ENCODE measurements at regions not wholly inside any gene's neighbourhood (a gene's known extent, or its start where the extent isn't known, plus 50 kb on each side); places are given as distances from the start of the nearest gene placed in this dataset.

- no peak for TF ChIP-seq CTCF (conservative IDR thresholded peaks at IDR 0.05 in 1 of 2, IDR thresholded peaks at IDR 0.05 in 1 of 2; ENCODE audit: low read depth in 1 of 2, low read length in 2 of 2)
- TF ChIP-seq EZH2 (IDR thresholded peaks at IDR 0.05; ENCODE audit: low read length, missing control alignments): no peak
- no peak overlapping the region for H3K9ac ChIP-seq (ENCODE audit: insufficient read depth, low read length)
- no peak overlapping the region for H3K4me2 ChIP-seq (ENCODE audit: extremely low read depth, insufficient read depth, low read length)
- no peaks in the 10 kb centered on the region for H3K79me2 ChIP-seq (ENCODE audit: control insufficient read depth, insufficient read depth, low read length)
- H3K36me3 ChIP-seq (ENCODE audit: control insufficient read depth, insufficient read depth, low read length): no peaks in the 10 kb centered on the region
- H3K9me3 ChIP-seq (ENCODE audit: control insufficient read depth, insufficient read depth, low read depth, low read length): no peaks in the 10 kb centered on the region
- H3K4me1 ChIP-seq (ENCODE audit: control insufficient read depth, extremely low read depth, insufficient read depth, low read length): no peaks in the 10 kb centered on the region
- no peaks in the 10 kb centered on the region for H3K27me3 ChIP-seq (ENCODE audit: control insufficient read depth, insufficient read depth, low read length)
- H3K27ac ChIP-seq (ENCODE audit: insufficient read depth, low read length): no peak overlapping the region
- H4K20me1 ChIP-seq (ENCODE audit: control insufficient read depth, extremely low read depth, insufficient read depth, low read length): no peaks in the 10 kb centered on the region
- no peak overlapping the region for H2AFZ ChIP-seq (ENCODE audit: low read length)
- no peak for DNase-seq (ENCODE audit: low read depth in 2 of 2)
- no peak overlapping the region for H3K4me3 ChIP-seq (replicated peaks in 1 of 4; ENCODE audit: control extremely low read depth in 1 of 4, insufficient read depth in 1 of 4, low read depth in 3 of 4, low read length in 4 of 4)
Measured at GRCh38 chr20:21570285-21570992, 56.6 kb upstream of the NKX2-2 start.

- H3K4me3 ChIP-seq (replicated peaks in 1 of 4; ENCODE audit: control extremely low read depth in 1 of 4, insufficient read depth in 1 of 4, low read depth in 3 of 4, low read length in 4 of 4): no peak overlapping the region
Measured at GRCh38 chr20:21569586-21569985, 55.7 kb upstream of the NKX2-2 start.

More at GRCh38 chr20:21569586-21569985, 55.7 kb upstream of the NKX2-2 start:
- H3K9ac ChIP-seq (ENCODE audit: insufficient read depth, low read length): no peak overlapping the region
- no peak overlapping the region for H3K4me2 ChIP-seq (ENCODE audit: extremely low read depth, insufficient read depth, low read length)
- TF ChIP-seq EZH2 (IDR thresholded peaks at IDR 0.05; ENCODE audit: low read length, missing control alignments) (no peak), CTCF (conservative IDR thresholded peaks at IDR 0.05 in 1 of 2, IDR thresholded peaks at IDR 0.05 in 1 of 2; ENCODE audit: low read depth in 1 of 2, low read length in 2 of 2) (no peak)
- no peaks in the 10 kb centered on the region for H3K4me1 ChIP-seq (ENCODE audit: control insufficient read depth, extremely low read depth, insufficient read depth, low read length)
- no peaks in the 10 kb centered on the region for H3K9me3 ChIP-seq (ENCODE audit: control insufficient read depth, insufficient read depth, low read depth, low read length)
- no peaks in the 10 kb centered on the region for H3K36me3 ChIP-seq (ENCODE audit: control insufficient read depth, insufficient read depth, low read length)
- no peaks in the 10 kb centered on the region for H3K27me3 ChIP-seq (ENCODE audit: control insufficient read depth, insufficient read depth, low read length)
- no peaks in the 10 kb centered on the region for H4K20me1 ChIP-seq (ENCODE audit: control insufficient read depth, extremely low read depth, insufficient read depth, low read length)
- H3K27ac ChIP-seq (ENCODE audit: insufficient read depth, low read length): no peak overlapping the region
- no peak overlapping the region for H2AFZ ChIP-seq (ENCODE audit: low read length)
- no peak for DNase-seq (ENCODE audit: low read depth in 2 of 2)
- no peaks in the 10 kb centered on the region for H3K79me2 ChIP-seq (ENCODE audit: control insufficient read depth, insufficient read depth, low read length)
